Mononuclear cell (primary cell): ENCODE measurements at regions not wholly inside any gene's neighbourhood (a gene's known extent, or its start where the extent isn't known, plus 50 kb on each side); places are given as distances from the start of the nearest gene placed in this dataset.

Source experiments
- H3K27me3 ChIP-seq: 2 replicates; pipeline ENCODE4 v1.6.0; 2011; ENCODE audit warnings: low read length, control low read depth; ENCODE audit not compliant: insufficient read depth
- H3K4me1 ChIP-seq: 2 replicates; pipeline ENCODE4 v1.5.1; 2011; ENCODE audit warnings: mild to moderate bottlenecking, low read length, control low read depth; ENCODE audit not compliant: insufficient read depth
- H3K4me3 ChIP-seq: 2 replicates; pipeline ENCODE4 v1.5.1; 2011; ENCODE audit warnings: mild to moderate bottlenecking, low read length, moderate library complexity
- H3K9me3 ChIP-seq: 2 replicates; pipeline ENCODE4 v1.5.1; 2011; ENCODE audit warnings: low read depth, mild to moderate bottlenecking, control low read depth, low read length

GRCh38 chr21:28737674-28738419, 254.8 kb downstream of the LTN1 start:
- no peaks in the 10 kb centered on the region for H3K9me3 ChIP-seq
- no peak overlapping the region for H3K4me3 ChIP-seq
- H3K27me3 ChIP-seq, result no peaks in the 10 kb centered on the region
- no peaks in the 10 kb centered on the region for H3K4me1 ChIP-seq

DNA sequence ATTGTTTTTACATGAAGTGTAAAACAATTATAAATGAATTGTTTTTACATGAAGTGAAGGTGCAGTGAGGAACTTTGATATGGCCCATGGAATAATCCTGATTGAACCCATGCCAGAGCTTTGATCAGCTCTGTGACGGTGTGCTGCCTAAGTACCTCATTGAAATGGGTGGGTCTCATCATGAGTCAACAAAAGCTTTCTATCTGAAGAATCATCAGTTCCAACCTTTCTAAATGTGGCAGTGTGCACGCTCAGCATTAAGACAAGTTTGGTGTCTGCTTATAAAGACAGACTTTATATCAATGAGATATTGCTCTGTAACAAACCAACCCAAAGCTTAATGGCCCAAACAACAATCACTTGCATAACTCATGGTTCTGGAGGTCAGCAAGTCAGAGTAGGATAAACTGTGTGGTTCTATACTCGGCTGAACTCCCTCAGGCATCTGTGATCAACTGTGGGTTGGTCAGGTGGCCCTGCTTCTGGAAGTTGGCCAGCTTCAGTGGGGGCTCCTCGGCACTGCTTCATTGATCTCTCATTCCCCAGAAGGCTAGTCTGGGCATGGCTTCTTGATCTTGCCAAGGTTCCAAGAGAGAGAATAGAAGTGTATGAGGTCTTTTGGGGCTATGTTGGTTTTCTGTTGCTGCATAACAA, 258.0 kb downstream of the LTN1 start:
- no peaks in the 10 kb centered on the region for H3K27me3 ChIP-seq

GRCh38 chr21:28731700-28732321, 260.9 kb downstream of the LTN1 start:
- no peak overlapping the region for H3K4me3 ChIP-seq
- no peaks in the 10 kb centered on the region for H3K27me3 ChIP-seq
- no peaks in the 10 kb centered on the region for H3K4me1 ChIP-seq
- H3K9me3 ChIP-seq, result no peaks in the 10 kb centered on the region

More for the DNA sequence above, 258.0 kb downstream of the LTN1 start:
- Histone ChIP-seq H3K4me3 (no peak overlapping the region), H3K9me3 (no peaks in the 10 kb centered on the region), H3K4me1 (no peaks in the 10 kb centered on the region)

GRCh38 chr21:28729887-28730286, 262.8 kb downstream of the LTN1 start:
- H3K9me3 ChIP-seq, result no peaks in the 10 kb centered on the region
- H3K4me1 ChIP-seq, result no peaks in the 10 kb centered on the region
- no peak overlapping the region for H3K4me3 ChIP-seq
- H3K27me3 ChIP-seq, result no peaks in the 10 kb centered on the region

DNA sequence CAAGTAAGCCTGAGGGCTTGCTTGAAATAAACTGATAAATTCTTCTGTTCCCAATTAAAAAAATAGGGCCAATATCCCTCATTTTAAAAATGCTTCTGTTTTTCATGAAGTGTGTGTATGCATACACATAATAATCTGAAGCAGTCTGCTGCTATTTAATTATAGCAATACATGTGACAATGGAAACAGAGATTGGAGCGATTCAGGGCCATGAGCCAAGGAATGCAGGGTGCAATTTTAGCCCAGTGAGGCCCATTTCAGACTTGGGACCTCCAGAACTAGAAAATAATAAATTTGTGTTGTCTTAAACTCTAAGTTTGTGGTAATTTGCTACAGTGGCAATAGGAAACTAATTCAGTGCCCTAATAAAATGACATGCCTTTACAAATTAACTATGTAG, 264.9 kb downstream of the LTN1 start:
- Histone ChIP-seq H3K27me3 (no peaks in the 10 kb centered on the region), H3K4me3 (no peak overlapping the region), H3K9me3 (no peaks in the 10 kb centered on the region), H3K4me1 (no peaks in the 10 kb centered on the region)

- Histone ChIP-seq H3K4me1 (no peaks in the 10 kb centered on the region), H3K4me3 (no peak overlapping the region), H3K27me3 (no peaks in the 10 kb centered on the region)
Observed at GRCh38 chr21:28725396-28725795, 267.3 kb downstream of the LTN1 start.

GRCh38 chr21:28723646-28724045, 269.0 kb downstream of the LTN1 start:
- no peaks in the 10 kb centered on the region for H3K27me3 ChIP-seq
- H3K4me3 ChIP-seq, result no peak overlapping the region
- H3K9me3 ChIP-seq, result no peaks in the 10 kb centered on the region
- H3K4me1 ChIP-seq, result no peaks in the 10 kb centered on the region

More at GRCh38 chr21:28725396-28725795, 267.3 kb downstream of the LTN1 start:
- H3K9me3 ChIP-seq, result no peaks in the 10 kb centered on the region

DNA sequence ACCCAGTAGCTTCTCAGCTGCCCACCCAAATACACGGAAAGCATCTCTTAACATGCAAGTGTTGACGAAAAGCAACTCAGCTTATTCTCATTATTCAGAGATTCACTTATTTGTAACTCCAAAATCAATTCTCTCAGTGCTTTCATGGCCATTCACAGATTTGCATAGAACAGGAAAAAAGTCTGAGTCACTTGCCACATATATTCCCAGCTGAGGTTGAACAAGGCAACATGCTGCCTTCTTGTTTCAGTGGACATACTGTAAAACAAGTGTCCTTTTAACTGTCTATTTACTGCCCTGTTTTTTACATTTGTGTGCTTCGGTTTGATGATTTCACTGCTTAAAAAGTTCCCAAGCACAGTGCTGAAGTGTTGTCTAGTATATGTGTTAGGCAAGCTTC, 273.0 kb downstream of the LTN1 start:
- Histone ChIP-seq H3K4me1 (no peaks in the 10 kb centered on the region), H3K27me3 (no peaks in the 10 kb centered on the region), H3K4me3 (no peak overlapping the region), H3K9me3 (no peaks in the 10 kb centered on the region)

GRCh38 chr21:28714777-28715464, 277.8 kb downstream of the LTN1 start:
- no peaks in the 10 kb centered on the region for H3K4me1 ChIP-seq

GRCh38 chr21:28712411-28712810, 280.3 kb downstream of the LTN1 start:
- H3K27me3 ChIP-seq, result no peaks in the 10 kb centered on the region
- H3K9me3 ChIP-seq, result no peaks in the 10 kb centered on the region
- no peaks in the 10 kb centered on the region for H3K4me1 ChIP-seq
- H3K4me3 ChIP-seq, result no peak overlapping the region

More at GRCh38 chr21:28714777-28715464, 277.8 kb downstream of the LTN1 start:
- no peaks in the 10 kb centered on the region for H3K9me3 ChIP-seq
- no peak overlapping the region for H3K4me3 ChIP-seq
- H3K27me3 ChIP-seq, result no peaks in the 10 kb centered on the region

DNA sequence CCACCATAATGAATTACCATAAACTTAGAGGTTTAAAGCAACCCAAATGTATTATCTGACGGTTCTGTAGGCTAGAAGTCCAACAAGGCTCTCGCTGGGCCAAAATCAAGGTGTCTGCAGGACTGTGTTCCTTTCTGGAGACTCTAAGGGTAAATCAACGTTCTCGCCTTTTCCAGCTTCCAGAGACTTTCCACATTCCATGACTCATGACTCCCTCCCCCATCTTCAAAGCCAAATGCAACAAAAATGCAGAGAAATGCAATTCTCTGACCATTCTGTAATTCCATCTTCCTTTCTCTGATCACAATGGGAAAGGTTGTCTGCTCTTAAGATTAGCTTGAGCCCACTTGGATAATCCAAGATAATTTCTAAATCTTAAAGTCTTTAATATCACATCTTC, 287.1 kb downstream of the LTN1 start:
- H3K4me3 ChIP-seq, result no peak overlapping the region
- H3K9me3 ChIP-seq, result peaks cover 8% of the 10 kb centered on the region
- no peaks in the 10 kb centered on the region for H3K4me1 ChIP-seq
- H3K27me3 ChIP-seq, result no peaks in the 10 kb centered on the region

DNA sequence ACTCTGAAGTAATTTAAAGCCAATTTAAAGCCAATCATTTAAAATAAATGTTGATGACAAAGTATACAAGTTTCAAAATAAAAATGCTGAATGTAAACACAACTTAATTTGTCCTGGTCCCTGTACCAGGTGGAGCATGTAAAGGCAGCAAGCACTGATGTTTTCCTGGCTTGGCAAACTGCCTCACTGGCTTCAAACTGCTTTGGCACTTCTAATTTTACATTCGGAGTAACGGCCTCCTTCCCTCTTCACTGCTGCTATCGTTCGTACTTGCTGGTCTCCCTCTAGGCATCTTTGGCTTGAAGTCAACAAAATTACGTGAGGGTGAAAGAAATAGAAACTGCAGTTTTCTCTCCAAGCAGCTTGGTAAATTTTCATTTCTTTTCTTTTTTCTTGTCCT, 287.9 kb downstream of the LTN1 start:
- Histone ChIP-seq H3K4me1 (no peaks in the 10 kb centered on the region), H3K27me3 (no peaks in the 10 kb centered on the region), H3K4me3 (no peak overlapping the region), H3K9me3 (peaks cover 8% of the 10 kb centered on the region)

DNA sequence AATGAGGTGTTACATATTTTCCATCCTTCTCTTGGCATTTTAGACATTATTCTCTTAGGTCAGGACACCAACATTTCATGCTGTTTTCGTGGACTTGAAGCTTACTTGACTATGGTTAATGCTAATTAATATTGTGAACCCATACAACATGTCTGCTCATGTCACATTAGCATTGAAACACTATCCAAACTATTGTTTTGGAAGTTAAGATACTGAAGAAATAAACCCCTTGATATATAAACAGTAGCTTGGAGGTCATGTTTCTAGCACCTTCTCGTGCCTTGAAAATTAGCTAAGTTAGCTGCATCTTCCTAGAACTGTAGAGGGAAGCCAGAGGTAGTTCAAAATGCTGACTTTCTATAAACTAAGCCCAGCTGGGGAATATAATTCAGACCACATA, 288.8 kb downstream of the LTN1 start:
- H3K4me3 ChIP-seq, result no peak overlapping the region
- no peaks in the 10 kb centered on the region for H3K4me1 ChIP-seq
- H3K27me3 ChIP-seq, result no peaks in the 10 kb centered on the region
- H3K9me3 ChIP-seq, result peaks cover 8% of the 10 kb centered on the region

- Histone ChIP-seq H3K4me1 (no peaks in the 10 kb centered on the region), H3K4me3 (no peak overlapping the region), H3K27me3 (no peaks in the 10 kb centered on the region), H3K9me3 (peaks cover 8% of the 10 kb centered on the region)
Observed at GRCh38 chr21:28699596-28700259, 292.9 kb downstream of the LTN1 start.

GRCh38 chr21:28699186-28699585, 293.5 kb downstream of the LTN1 start:
- H3K4me1 ChIP-seq, result no peaks in the 10 kb centered on the region
- H3K9me3 ChIP-seq, result peaks cover 8% of the 10 kb centered on the region
- no peaks in the 10 kb centered on the region for H3K27me3 ChIP-seq
- no peak overlapping the region for H3K4me3 ChIP-seq
